A673 (cell line): ENCODE measurements at regions not wholly inside any gene's neighbourhood (a gene's known extent, or its start where the extent isn't known, plus 50 kb on each side); places are given as distances from the start of the nearest gene placed in this dataset.

Experiments
- EZH2 ChIP-seq: fragments of 200-600 bp; sonication (generic); IDR thresholded peaks from 2 replicates; pipeline ENCODE4 v1.6.1; 2017; ENCODE audit warnings: borderline replicate concordance, low read depth, mild to moderate bottlenecking, mixed read lengths, antibody characterized with exemption, low read length; ENCODE audit not compliant: poor library complexity, severe bottlenecking
- TF ChIP-seq, protein P1 (sequence below): fragments of 300-800, 200-600 bp; sonication (generic); conservative IDR thresholded peaks from 2 replicates; pipeline ENCODE4 v1.5.1; 2017; ENCODE audit warnings: low read depth, mild to moderate bottlenecking, antibody characterized with exemption, low read length, moderate library complexity, mixed read lengths

DNA sequence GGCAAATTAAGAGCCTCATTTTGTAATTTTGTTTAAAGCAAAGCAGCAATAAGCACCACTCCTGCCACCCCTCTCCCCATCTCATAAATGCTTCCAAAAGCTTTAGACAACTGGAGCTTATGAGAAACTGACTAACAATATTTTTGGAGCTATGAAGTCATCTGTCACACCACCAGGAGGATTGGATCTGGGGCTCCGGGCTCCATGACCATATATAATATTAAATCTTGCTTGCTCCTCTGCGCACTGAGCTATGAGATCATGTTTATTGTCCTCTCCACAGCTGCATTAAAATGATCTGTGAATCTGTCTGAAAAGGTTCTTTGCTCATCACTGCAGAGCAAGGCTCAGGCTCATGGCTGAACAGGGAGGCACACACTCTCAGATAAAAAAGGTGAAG, 323.7 kb downstream of the ZNF621 start:
- TF ChIP-seq, protein P1, sequence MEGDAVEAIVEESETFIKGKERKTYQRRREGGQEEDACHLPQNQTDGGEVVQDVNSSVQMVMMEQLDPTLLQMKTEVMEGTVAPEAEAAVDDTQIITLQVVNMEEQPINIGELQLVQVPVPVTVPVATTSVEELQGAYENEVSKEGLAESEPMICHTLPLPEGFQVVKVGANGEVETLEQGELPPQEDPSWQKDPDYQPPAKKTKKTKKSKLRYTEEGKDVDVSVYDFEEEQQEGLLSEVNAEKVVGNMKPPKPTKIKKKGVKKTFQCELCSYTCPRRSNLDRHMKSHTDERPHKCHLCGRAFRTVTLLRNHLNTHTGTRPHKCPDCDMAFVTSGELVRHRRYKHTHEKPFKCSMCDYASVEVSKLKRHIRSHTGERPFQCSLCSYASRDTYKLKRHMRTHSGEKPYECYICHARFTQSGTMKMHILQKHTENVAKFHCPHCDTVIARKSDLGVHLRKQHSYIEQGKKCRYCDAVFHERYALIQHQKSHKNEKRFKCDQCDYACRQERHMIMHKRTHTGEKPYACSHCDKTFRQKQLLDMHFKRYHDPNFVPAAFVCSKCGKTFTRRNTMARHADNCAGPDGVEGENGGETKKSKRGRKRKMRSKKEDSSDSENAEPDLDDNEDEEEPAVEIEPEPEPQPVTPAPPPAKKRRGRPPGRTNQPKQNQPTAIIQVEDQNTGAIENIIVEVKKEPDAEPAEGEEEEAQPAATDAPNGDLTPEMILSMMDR = no peak
- TF ChIP-seq EZH2 = no peak
